H1 (cell line): ENCODE measurements at regions not wholly inside any gene's neighbourhood (a gene's known extent, or its start where the extent isn't known, plus 50 kb on each side); places are given as distances from the start of the nearest gene placed in this dataset.

ENCODE experiments used
- CTCF ChIA-PET: fragments of 300-600 bp; sonication (Branson Sonifier 250); formaldehyde crosslinking; loops from one replicate; lab custom pipeline; 2021; ENCODE audit not compliant: partially characterized antibody; lab: Charles Lee
- POLR2A ChIA-PET: fragments of 300-600 bp; sonication (Branson Sonifier 250); formaldehyde crosslinking; loops from one replicate; lab custom pipeline; 2021; ENCODE audit warnings: inconsistent platforms; ENCODE audit not compliant: partially characterized antibody; lab: Charles Lee
- DNase-seq, 2 experiments: peaks; one replicate each; pipeline versions ENCODE4 v3.0.0 to v3.0.0-alpha.2; 2010 to 2022; ENCODE audit warnings: low spot score in 2 of 2, low read depth in 1 of 2, mixed read lengths in 1 of 2
- FAIRE-seq: peaks from 2 replicates; lab custom pipeline; 2011; peaks lifted over from hg19 to GRCh38; lab: Jason Lieb, UNC
- H2AFZ ChIP-seq: 2 replicates; pipeline ENCODE4 v1.8.1; 2012; ENCODE audit warnings: low read length, inconsistent platforms
- H2AK5ac ChIP-seq: 2 replicates; pipeline ENCODE4 v1.6.1; 2013; ENCODE audit warnings: low read depth, low read length
- H2BK120ac ChIP-seq: replicated peaks from 2 replicates; pipeline ENCODE3; 2013; ENCODE audit warnings: low read depth, low read length, inconsistent platforms
- H2BK12ac ChIP-seq: 2 replicates; pipeline ENCODE4 v1.6.1; 2013; ENCODE audit warnings: low read depth, low read length
- H2BK15ac ChIP-seq: 2 replicates; pipeline ENCODE4 v1.6.1; 2013; ENCODE audit warnings: low read length
- H2BK20ac ChIP-seq: 2 replicates; pipeline ENCODE4 v1.6.1; 2013; ENCODE audit warnings: low read length
- H2BK5ac ChIP-seq: 2 replicates; pipeline ENCODE4 v1.6.1; 2013; ENCODE audit warnings: low read depth, low read length
- H3K14ac ChIP-seq: 2 replicates; pipeline ENCODE4 v1.6.1; 2013; ENCODE audit warnings: inconsistent platforms; ENCODE audit not compliant: insufficient read length
- H3K18ac ChIP-seq: 2 replicates; pipeline ENCODE4 v1.6.1; 2013; ENCODE audit warnings: low read length; ENCODE audit errors: extremely low read depth
- H3K23ac ChIP-seq: 2 replicates; pipeline ENCODE4 v1.6.1; 2013; ENCODE audit warnings: inconsistent platforms; ENCODE audit not compliant: insufficient read length
- H3K23me2 ChIP-seq: 2 replicates; pipeline ENCODE4 v1.6.1; 2013; ENCODE audit warnings: low read depth, low read length
- H3K27ac ChIP-seq: 2 replicates; pipeline ENCODE4 v1.6.1; 2011; ENCODE audit warnings: low read depth, low read length, inconsistent platforms
- H3K27me3 ChIP-seq, 4 experiments: replicated peaks in 1 of 4; 1 replicate in 1 of 4; 2 replicates in 3 of 4; pipeline versions ENCODE4 v1.6.1 to v1.8.1; 2011 to 2013; ENCODE audit warnings: low read length in 3 of 4, mild to moderate bottlenecking in 3 of 4, inconsistent platforms in 2 of 4, mixed read lengths in 2 of 4, moderate library complexity in 1 of 4; ENCODE audit not compliant: control insufficient read depth in 3 of 4, insufficient read depth in 3 of 4; ENCODE audit errors: extremely low read depth in 1 of 4
- H3K36me3 ChIP-seq, 4 experiments: 2 replicates each; pipeline versions ENCODE4 v1.6.1 to v1.8.1; 2011 to 2013; ENCODE audit warnings: mild to moderate bottlenecking in 4 of 4, low read length in 3 of 4, moderate library complexity in 2 of 4, control low read depth in 1 of 4, inconsistent platforms in 1 of 4; ENCODE audit not compliant: insufficient read depth in 4 of 4, control insufficient read depth in 2 of 4
- H3K4ac ChIP-seq: replicated peaks from 2 replicates; pipeline ENCODE3; 2013; ENCODE audit warnings: low read length, low read depth, mixed read lengths, inconsistent platforms; ENCODE audit not compliant: insufficient read length
- H3K4me1 ChIP-seq, 4 experiments: replicated peaks in 1 of 4; 1 replicate in 1 of 4; 2 replicates in 3 of 4; pipeline versions ENCODE4 v1.6.1 to v1.8.1; 2011 to 2013; ENCODE audit warnings: low read length in 3 of 4, inconsistent platforms in 2 of 4, mixed read lengths in 1 of 4; ENCODE audit not compliant: insufficient read depth in 4 of 4, control insufficient read depth in 3 of 4
- H3K4me2 ChIP-seq, 2 experiments: 2 replicates each; pipeline versions ENCODE4 v1.6.1 to v1.8.1; 2011 to 2013; ENCODE audit warnings: low read depth in 2 of 2, low read length in 2 of 2, control low read depth in 1 of 2, inconsistent platforms in 1 of 2, mild to moderate bottlenecking in 1 of 2; ENCODE audit not compliant: insufficient read depth in 1 of 2
- H3K4me3 ChIP-seq, 4 experiments: fragments of 200-600, 300-600 bp in 1 of 4; sonication (generic), shearing (Covaris generic), sonication (Bioruptor Twin) in 1 of 4; 2 replicates each; pipeline versions ENCODE4 v1.5.1 to v1.8.1; 2011 to 2016; ENCODE audit warnings: low read length in 4 of 4, low read depth in 3 of 4, control low read depth in 2 of 4, inconsistent platforms in 2 of 4, mild to moderate bottlenecking in 2 of 4, mixed read lengths in 1 of 4, moderate library complexity in 1 of 4; ENCODE audit not compliant: insufficient read depth in 2 of 4; ENCODE audit errors: extremely low read depth in 1 of 4
- H3K56ac ChIP-seq: replicated peaks from 2 replicates; pipeline ENCODE3; 2013; ENCODE audit warnings: low read depth, mild to moderate bottlenecking, mixed read lengths, low read length, inconsistent platforms; ENCODE audit not compliant: insufficient read length
- H3K79me1 ChIP-seq: 2 replicates; pipeline ENCODE4 v1.6.1; 2013; ENCODE audit warnings: low read depth, low read length, control low read depth
- H3K79me2 ChIP-seq, 2 experiments: 2 replicates each; pipeline versions ENCODE4 v1.6.1 to v1.8.1; 2012 to 2013; ENCODE audit warnings: low read length in 2 of 2, mild to moderate bottlenecking in 2 of 2, inconsistent platforms in 1 of 2; ENCODE audit not compliant: insufficient read depth in 2 of 2, control insufficient read depth in 1 of 2
- H3K9ac ChIP-seq, 4 experiments: replicated peaks in 1 of 4; 1 replicate in 1 of 4; 2 replicates in 3 of 4; pipeline versions ENCODE4 v1.6.1 to v1.8.1; 2011 to 2013; ENCODE audit warnings: low read depth in 3 of 4, low read length in 3 of 4, control low read depth in 2 of 4, mild to moderate bottlenecking in 2 of 4, moderate library complexity in 2 of 4, inconsistent platforms in 1 of 4; ENCODE audit errors: extremely low read depth in 1 of 4
- H3K9me3 ChIP-seq, 2 experiments: 2 replicates each; pipeline versions ENCODE4 v1.6.1 to v1.8.1; 2012 to 2013; ENCODE audit warnings: mild to moderate bottlenecking in 2 of 2, moderate library complexity in 2 of 2, control low read depth in 1 of 2, inconsistent platforms in 1 of 2, low read depth in 1 of 2, low read length in 1 of 2, mixed read lengths in 1 of 2; ENCODE audit not compliant: insufficient read depth in 2 of 2
- H4K20me1 ChIP-seq, 2 experiments: replicated peaks in 1 of 2; 2 replicates each; pipeline versions ENCODE3 to v1.8.1; 2011 to 2013; ENCODE audit warnings: inconsistent platforms in 2 of 2, low read length in 2 of 2, mild to moderate bottlenecking in 1 of 2; ENCODE audit not compliant: insufficient read depth in 2 of 2, control insufficient read depth in 1 of 2
- H4K5ac ChIP-seq: 2 replicates; pipeline ENCODE4 v1.6.1; 2013; ENCODE audit warnings: low read length, low read depth, mixed read lengths, inconsistent platforms; ENCODE audit not compliant: insufficient read length
- H4K8ac ChIP-seq: 2 replicates; pipeline ENCODE4 v1.8.0; 2013; ENCODE audit warnings: mild to moderate bottlenecking, moderate library complexity, low read length, inconsistent platforms; ENCODE audit not compliant: insufficient read depth; ENCODE audit errors: extremely low read depth
- H4K91ac ChIP-seq: replicated peaks from 2 replicates; pipeline ENCODE3; 2013; ENCODE audit warnings: low read length, mixed read lengths, inconsistent platforms; ENCODE audit not compliant: insufficient read length
- EP300 ChIP-seq, 2 experiments: IDR thresholded peaks; 1 replicate in 1 of 2; 2 replicates in 1 of 2; pipeline ENCODE4 v1.6.1; 2011 to 2012; ENCODE audit warnings: low read depth in 2 of 2, low read length in 2 of 2, mild to moderate bottlenecking in 2 of 2, borderline replicate concordance in 1 of 2, inconsistent platforms in 1 of 2, moderate library complexity in 1 of 2
- RAD21 ChIP-seq, 2 experiments: IDR thresholded peaks in 1 of 2; conservative IDR thresholded peaks in 1 of 2; 2 replicates each; pipeline ENCODE4 v1.6.1; 2011; ENCODE audit warnings: low read depth in 2 of 2, low read length in 2 of 2, improper control_type of control experiment in 1 of 2, inconsistent platforms in 1 of 2, mild to moderate bottlenecking in 1 of 2, moderate library complexity in 1 of 2
- SIX5 ChIP-seq: IDR thresholded peaks from 2 replicates; pipeline ENCODE4 v1.6.1; 2011; ENCODE audit warnings: mild to moderate bottlenecking, low read depth, low read length
- WGBS, 2 experiments: shearing (Covaris generic) in 1 of 2; methylation state at CpG; one replicate each; pipeline versions ENCODE4 v1.1.6 to v1.1.7; 2013 to 2015; ENCODE audit warnings: low lambda C conversion rate in 2 of 2, mixed read lengths in 2 of 2, inconsistent platforms in 1 of 2, low coverage in 1 of 2, missing lambda C conversion rate in 1 of 2; ENCODE audit not compliant: insufficient replicate concordance in 2 of 2, insufficient coverage in 1 of 2, insufficient read length in 1 of 2; ENCODE audit errors: extremely low coverage in 1 of 2, missing lambda C conversion rate in 1 of 2; 5-methylcytosine and 5-hydroxymethylcytosine counted together

- H3K9ac ChIP-seq, result no peak overlapping the region
- H3K14ac ChIP-seq, result no peak overlapping the region
- H3K27ac ChIP-seq, result no peak overlapping the region
- no peak overlapping the region for H2AK5ac ChIP-seq
- H2BK12ac ChIP-seq, result no peak overlapping the region
- 0 out of 4 replicates have a peak, but pooled peaks cover 0 to 6% of the 10 kb centered on the region in 2 experiments for H3K9me3 ChIP-seq
- no peak overlapping the region for H3K4ac ChIP-seq
- no peak overlapping the region for H2AFZ ChIP-seq
- TF ChIP-seq EP300 (IDR thresholded peaks at IDR 0.05; ENCODE audit: borderline replicate concordance in 1 of 2, low read depth in 2 of 2, low read length in 2 of 2), result no peak
- TF ChIP-seq RAD21 (IDR thresholded peaks at IDR 0.05 in 1 of 2, conservative IDR thresholded peaks at IDR 0.05 in 1 of 2; ENCODE audit: low read depth in 2 of 2, low read length in 2 of 2), result no peak
- TF ChIP-seq SIX5, result no peak
- H2BK15ac ChIP-seq, result no peak overlapping the region
- no peak overlapping the region for H4K91ac ChIP-seq
- no peak overlapping the region for H2BK120ac ChIP-seq
- CTCF ChIA-PET, result no interaction called here
- H4K5ac ChIP-seq, result no peak overlapping the region
- H3K4me2 ChIP-seq, result no peak overlapping the region
- no peak for DNase-seq
- no peaks in the 10 kb centered on the region for H4K20me1 ChIP-seq
- WGBS, 2 experiments, result 94% methylated on average over 2 of the region's 2 CpGs; no CpG with 5 or more reads in 1 of the 2 experiments
- H3K27me3 ChIP-seq, result no peaks in the 10 kb centered on the region
- H3K18ac ChIP-seq, result no peak overlapping the region
- H3K23me2 ChIP-seq, result no peaks in the 10 kb centered on the region
- no peak overlapping the region for H3K56ac ChIP-seq
- FAIRE-seq, result no peak
- no peak overlapping the region for H4K8ac ChIP-seq
- no peaks in the 10 kb centered on the region for H3K79me2 ChIP-seq
- no peak overlapping the region for H2BK20ac ChIP-seq
- POLR2A ChIA-PET, result no interaction called here
- H3K79me1 ChIP-seq, result no peaks in the 10 kb centered on the region
- no peak overlapping the region for H3K23ac ChIP-seq
- no peak overlapping the region for H2BK5ac ChIP-seq
- H3K4me1 ChIP-seq, result no peaks in the 10 kb centered on the region
- no peak overlapping the region for H3K4me3 ChIP-seq
- no peaks in the 10 kb centered on the region for H3K36me3 ChIP-seq
Measured at GRCh38 chr2:226452768-226453167, 346.9 kb downstream of the IRS1 start.
